ENCODE measurements at regions not wholly inside any gene's neighbourhood (a gene's known extent, or its start where the extent isn't known, plus 50 kb on each side); places are given as distances from the start of the nearest gene placed in this dataset.
"Not testable (repeated sequence)": the region's sequence is repeated elsewhere in the genome, so short reads cannot be mapped to it uniquely, and the experiment has no call there.

- DNase-seq, result peak; percentile 74
These were observed 128.6 kb downstream of the SPATA31D1 start for GRCh38 chr9:82117026-82117811.

- no peak for DNase-seq
These were observed 134.2 kb downstream of the SPATA31D1 start for GRCh38 chr9:82122731-82123130.

- DNase-seq, result no peak
These were observed 135.5 kb downstream of the SPATA31D1 start for GRCh38 chr9:82124090-82124489.

- DNase-seq, result no peak
These were observed 137.7 kb downstream of the SPATA31D1 start for GRCh38 chr9:82126256-82126655.

GRCh38 chr9:82127465-82127864 lies 138.9 kb downstream of the SPATA31D1 start:
- DNase-seq, result no peak

- peak; percentile 46 for DNase-seq
These were observed 139.6 kb downstream of the SPATA31D1 start for GRCh38 chr9:82128011-82128696.

GRCh38 chr9:82129708-82130107 lies 141.1 kb downstream of the SPATA31D1 start:
- DNase-seq, result no peak

GRCh38 chr9:82130331-82131042 lies 141.9 kb downstream of the SPATA31D1 start:
- DNase-seq, result no peak

GRCh38 chr9:82131072-82131471 lies 142.5 kb downstream of the SPATA31D1 start:
- DNase-seq, result no peak

GRCh38 chr9:82132024-82132423 lies 143.5 kb downstream of the SPATA31D1 start:
- DNase-seq, result no peak

- no peak for DNase-seq
These were observed 145.4 kb downstream of the SPATA31D1 start for GRCh38 chr9:82134010-82134409.

- DNase-seq, result no peak
These were observed 146.5 kb downstream of the SPATA31D1 start for GRCh38 chr9:82135106-82135505.

GRCh38 chr9:82138081-82138480 lies 149.5 kb downstream of the SPATA31D1 start:
- DNase-seq, result not testable (repeated sequence)

- no peak for DNase-seq
These were observed 151.9 kb downstream of the SPATA31D1 start for GRCh38 chr9:82140471-82140870.

- no peak for DNase-seq
These were observed 156.2 kb downstream of the SPATA31D1 start for GRCh38 chr9:82144803-82145202.

- no peak for DNase-seq
These were observed 158.1 kb downstream of the SPATA31D1 start for GRCh38 chr9:82146677-82147076.

- no peak for DNase-seq
These were observed 159.3 kb downstream of the SPATA31D1 start for GRCh38 chr9:82147798-82148425.

GRCh38 chr9:82148426-82148810 lies 159.8 kb downstream of the SPATA31D1 start:
- no peak for DNase-seq

GRCh38 chr9:82148901-82149461 lies 160.4 kb downstream of the SPATA31D1 start:
- DNase-seq, result peak; percentile 43

GRCh38 chr9:82149501-82149946 lies 161.0 kb downstream of the SPATA31D1 start:
- no peak for DNase-seq

- no peak for DNase-seq
These were observed 163.6 kb downstream of the SPATA31D1 start for GRCh38 chr9:82152181-82152580.

- DNase-seq, result no peak
These were observed 164.5 kb downstream of the SPATA31D1 start for GRCh38 chr9:82153032-82153431.

- no peak for DNase-seq
These were observed 166.0 kb downstream of the SPATA31D1 start for GRCh38 chr9:82154573-82154972.
